ENCODE measurements at regions not wholly inside any gene's neighbourhood (a gene's known extent, or its start where the extent isn't known, plus 50 kb on each side); places are given as distances from the start of the nearest gene placed in this dataset.
"Not testable (repeated sequence)": the region's sequence is repeated elsewhere in the genome, so short reads cannot be mapped to it uniquely, and the experiment has no call there.

DNA sequence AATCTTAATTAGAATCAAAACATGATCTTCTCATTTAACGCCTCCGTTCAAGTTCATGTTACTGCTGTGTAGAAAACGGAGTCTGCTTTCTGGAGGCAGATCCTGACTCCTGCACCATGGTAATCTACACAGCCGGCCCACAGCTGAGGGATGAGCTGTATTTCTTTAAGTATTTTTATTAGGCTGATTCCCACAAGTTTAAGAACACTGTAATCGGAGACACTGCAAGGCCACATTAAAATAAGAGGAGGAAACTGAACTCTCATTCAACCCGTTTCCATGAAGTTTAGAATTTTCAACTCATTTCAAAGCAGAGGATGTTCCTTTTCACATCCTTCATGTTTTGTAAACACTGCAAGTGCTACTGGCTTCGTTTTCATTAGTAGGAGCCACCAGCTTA lies 372.2 kb downstream of the NFIB start:
- no peak for FAIRE-seq

DNA sequence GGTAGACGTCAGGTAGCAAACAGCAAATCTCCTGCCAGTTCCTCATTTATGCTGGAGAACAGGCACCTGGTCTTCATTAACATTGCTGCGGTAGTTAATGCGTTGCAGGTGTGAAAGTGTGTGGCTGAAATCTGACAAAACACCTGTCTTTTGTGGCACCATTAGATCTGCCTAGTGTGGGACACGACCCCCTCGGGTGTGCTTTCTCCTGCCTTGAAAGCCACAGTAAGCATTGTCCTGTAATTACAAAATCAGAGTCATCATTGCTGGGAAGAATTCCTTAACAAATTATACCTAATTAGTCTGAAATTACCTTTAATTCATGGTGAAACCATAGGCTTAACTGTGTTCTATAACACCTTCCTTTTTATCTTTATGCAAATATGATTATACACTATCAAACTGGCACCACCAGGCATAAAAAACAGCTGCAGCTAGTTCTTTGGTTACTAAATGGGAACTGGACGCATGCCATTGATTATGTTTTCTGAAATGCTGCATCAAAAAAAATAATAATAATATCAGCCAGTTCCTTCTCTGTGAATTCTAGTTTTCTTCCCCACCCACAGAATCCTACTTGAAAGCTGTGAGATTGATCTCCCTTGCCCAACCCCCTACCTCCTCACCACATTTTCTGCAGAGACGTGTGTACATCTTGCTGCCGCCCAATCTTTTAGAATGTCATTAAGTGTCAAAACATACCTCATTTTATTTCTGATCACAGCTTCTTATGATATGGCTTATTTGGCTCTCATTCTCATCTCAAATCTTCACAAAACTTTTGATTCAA lies 374.0 kb downstream of the NFIB start:
- no peak for FAIRE-seq

DNA sequence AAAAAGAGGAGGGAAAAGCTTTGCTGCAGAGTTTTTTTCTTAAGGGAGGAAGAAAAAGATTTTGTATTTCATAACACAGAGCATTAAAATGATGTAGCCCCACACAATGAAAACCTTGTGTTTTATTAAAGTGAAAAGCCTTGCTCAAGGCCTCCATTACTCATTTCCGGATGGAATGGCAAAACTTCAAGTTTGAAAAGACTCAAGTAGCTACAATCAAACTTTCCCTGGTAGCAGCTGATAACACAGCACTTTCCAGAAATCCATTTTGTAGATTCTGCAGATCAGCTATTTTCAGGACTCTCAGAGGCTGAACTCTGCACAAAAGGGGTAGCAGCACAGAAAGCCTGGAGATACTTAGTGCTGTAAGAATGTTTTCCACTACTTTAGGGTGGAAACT lies 374.8 kb downstream of the NFIB start:
- FAIRE-seq = no peak

DNA sequence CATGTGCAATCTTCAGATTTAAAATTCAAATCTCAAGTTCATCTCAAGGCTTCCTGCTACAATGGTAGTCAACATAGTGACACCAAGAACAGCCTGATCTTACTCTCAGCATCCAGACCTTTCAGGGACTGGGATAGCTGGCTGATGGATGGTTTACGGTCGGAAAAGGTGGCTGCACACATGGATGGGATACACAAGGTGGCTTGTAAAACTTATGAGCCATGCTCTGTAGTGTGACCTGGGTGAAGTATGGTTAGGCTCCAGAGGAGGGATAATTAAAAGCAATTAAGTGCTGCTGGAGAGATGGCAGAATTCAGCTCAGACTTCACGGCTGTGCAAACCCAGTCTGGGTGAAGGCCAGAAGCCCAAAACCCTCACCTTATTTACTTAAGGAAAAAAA lies 379.5 kb downstream of the NFIB start:
- no peak for FAIRE-seq

DNA sequence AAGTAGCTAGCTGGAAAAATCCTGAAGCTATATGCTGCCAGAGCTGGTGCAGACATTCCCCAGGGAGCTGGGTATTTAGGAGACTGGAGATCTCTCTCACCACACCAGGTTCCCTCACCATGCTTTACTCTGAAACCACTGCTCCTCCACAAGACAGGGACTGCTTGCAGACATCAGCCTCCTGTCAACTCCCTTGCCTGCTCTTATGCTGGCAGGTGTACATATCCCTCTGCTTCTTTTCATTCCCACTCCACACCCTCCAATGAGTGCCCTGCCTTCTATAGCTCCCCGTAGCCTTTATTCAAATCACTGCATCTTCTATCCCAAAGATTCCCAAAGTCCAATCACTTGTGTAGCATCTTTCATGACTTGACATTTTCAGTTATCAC lies 380.7 kb downstream of the NFIB start:
- no peak for FAIRE-seq

DNA sequence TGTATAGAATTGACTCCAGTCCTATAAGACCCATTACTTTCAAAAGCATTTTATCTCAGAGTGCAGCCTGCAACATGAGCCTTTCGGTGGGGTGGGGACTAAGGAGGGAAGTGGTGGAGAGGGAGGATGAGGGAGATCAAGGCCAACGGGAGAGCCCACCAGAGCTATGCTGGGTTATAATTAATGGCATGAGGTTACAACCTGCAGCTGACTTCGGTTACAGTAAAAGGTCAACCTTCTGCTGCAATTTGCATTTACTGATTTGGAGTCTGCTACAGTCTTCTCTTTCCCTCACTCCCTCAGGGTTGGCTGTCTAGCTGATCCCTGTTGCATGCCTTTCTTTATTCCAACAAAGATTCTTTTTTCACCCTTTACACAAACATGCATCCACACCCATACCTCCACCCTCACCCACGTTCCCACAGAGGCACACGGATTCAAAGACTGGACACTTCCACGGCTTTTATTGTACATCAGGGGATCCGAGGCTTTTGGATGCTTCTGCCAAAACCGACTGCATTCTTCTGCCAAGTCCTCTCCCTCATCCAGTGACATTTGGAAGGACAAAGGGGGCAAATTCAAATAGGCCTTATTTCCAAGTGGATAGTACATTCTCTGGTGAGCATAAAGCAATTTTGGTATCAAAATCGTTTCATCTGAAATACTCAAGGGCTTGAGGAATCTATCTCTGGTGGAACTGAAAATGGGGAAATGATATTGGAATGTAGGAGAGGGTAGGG lies 381.2 kb downstream of the NFIB start:
- no peak for FAIRE-seq

DNA sequence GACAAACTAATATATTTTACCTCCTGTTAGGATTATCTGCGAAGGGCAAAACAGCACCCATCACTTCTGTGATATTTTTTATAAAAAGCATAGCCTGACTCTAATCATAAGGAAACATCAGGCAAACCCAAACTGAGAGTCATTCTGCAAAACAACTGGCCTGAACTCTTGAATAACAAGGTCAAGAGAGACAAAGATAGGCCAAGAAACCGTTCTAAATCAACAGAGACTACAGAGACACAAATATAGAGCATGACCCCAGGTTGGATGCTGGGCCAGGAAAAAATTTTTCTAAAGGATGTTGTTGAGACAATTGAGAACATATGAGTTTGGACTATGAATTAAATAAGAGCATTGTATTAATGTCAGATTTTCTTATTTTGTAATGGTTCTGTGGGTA lies 384.9 kb downstream of the NFIB start:
- FAIRE-seq = no peak

DNA sequence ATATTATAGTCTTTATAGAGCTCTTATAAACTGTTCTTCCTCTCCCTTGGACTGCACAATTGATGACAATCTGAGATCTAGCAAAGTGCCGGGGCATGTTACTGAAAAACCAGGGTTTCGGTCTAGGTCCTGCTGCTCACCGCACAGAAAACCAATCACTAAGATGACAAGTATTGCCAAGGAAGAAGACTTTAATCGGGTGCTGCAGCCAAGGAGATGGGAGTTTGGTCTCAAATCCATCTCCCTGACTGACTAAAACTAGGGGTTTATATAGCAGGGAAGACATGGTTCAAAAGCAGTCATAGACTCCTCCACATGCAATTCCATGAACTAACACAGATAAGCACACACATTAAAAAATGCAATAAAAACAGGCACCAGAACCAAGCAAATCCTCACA lies 390.6 kb downstream of the NFIB start:
- no peak for FAIRE-seq

DNA sequence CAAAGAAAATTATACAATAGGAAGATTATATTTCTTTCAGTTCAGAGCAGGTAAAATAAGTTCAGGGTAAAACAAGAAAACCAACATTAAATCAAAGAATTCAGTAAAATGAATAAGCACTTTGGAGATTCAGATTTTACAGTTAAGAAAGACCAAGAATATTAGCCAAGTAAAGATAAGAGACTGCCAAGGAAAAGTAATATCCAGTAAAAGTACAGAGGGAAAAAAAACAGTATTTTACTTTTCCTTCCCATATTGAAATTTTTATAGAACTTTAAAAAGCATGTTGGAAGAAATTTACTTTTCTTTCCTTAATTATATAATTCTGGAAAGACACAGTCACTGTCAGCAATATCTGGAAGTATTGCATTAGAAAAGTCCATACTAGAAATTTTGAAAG lies 393.4 kb downstream of the NFIB start:
- FAIRE-seq = no peak

DNA sequence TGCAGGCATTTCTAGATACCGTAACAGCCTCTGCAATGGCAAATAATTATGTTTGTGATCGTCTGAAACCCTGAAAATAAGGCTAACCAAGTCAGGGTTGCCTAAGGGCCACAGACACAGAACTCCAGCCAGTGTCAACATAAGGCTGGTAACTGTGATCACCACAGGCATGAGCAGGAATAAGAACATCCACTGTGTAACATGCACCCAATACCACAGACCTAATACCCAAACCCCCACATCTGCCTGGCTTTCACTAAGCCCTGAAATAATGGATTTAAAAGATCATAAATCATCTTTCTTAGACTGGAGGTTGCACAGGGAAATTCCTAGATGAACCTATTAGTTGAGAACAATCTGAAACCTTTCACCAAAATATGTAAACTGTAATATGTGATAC lies 394.5 kb downstream of the NFIB start:
- no peak for FAIRE-seq

DNA sequence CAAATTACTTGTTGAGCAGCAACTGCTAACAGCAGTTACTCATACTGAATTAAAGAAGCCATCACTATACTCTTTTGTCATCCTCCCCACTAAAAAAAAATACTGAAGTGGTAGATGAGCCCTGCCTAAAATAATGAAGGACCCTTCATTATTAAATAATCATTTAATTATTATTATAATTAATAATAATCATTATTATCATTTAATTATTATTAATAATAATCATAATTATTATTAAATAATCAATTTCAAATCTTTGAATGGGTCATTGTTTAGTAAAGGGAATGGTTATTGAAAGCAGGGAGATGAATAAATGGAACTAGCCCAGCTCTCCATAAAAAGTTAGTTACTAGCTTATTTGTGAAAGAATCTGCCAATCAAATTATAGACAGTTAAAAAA lies 396.4 kb downstream of the NFIB start:
- no peak for FAIRE-seq

DNA sequence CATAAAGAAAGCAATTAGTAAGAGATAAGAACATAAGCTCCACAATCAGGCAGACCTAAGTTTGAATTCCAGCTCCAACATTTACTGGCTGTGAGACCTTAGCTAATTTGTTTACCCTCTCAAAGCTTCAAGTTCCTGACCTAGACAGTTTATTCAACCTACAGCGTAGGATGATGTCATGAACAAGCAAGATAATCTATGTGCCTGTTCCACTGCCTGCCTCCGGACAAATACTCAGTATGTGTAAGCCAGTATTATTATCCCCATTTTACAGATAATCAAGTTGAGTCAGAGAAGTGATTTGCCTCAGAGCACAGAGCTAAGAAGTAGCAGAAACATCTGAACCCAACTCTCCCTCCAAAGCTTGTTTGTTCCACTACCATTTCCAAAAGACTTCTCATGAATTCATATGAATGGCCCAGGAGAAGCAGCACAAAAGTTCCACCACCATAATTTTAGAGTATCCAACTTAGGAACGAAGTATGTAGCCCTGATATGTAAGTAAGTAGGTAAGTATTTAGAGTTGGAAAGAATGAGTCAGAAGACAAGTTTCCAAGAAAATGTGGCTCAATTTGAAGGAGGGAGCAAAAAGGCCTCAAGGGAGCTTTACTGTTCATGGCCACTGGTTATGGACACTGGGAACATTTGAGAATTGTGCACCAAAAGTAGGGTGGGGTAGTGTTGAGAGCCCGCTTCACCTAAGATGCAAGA lies 398.2 kb downstream of the NFIB start:
- FAIRE-seq = no peak

DNA sequence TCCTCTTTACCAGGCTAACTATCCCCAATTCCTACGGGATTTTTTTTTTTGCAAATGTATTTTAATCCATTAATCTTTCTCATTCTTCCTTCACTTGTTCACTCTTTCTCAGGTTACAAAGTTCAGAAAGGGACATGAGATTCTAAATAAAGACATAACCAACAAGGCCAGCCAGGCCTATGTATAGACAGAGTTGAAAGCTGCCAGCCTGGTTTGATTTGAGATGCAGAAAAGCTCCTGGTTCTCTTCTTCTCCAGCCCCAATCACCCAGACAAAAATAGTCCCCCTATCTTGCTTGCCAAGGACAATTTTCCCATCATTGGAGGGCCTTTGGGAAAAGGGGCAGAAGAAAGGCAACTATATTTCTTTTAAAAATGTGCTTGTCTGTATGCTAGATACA lies 398.8 kb downstream of the NFIB start:
- FAIRE-seq = no peak

DNA sequence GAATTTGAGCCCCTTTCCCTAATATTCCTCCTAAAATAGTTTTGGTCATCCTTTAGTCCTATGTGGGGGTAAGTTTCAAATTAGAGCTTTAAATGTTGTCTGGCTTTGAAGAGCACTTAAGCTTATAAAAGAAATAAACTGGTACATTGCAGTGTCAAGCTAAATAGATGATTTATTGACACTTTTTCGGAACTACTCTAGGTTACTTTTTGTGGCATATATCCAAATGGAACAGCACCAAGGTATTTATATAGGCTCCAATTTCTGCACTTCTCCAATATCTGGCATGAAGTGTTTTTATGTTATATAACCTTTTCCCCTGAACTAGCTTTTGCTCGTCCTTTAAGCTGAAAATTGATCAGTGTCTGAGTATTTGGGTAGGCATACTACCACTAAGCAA lies 402.5 kb downstream of the NFIB start:
- no peak for FAIRE-seq

DNA sequence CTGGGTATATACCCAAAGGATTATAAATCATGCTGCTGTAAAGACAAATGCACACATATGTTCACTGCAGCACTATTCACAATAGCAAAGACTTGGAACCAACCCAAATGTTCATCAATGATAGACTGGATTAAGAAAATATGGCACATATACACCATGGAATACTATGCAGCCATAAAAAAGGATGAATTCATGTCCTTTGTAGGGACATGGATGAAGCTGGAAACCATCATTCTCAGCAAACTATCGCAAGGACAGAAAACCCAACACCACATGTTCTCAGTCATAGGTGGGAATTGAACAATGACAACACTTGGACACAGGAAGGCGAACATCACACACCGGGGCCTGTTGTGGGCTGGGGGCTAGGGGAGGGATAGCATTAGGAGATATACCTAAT lies 406.1 kb downstream of the NFIB start:
- FAIRE-seq = not testable (repeated sequence)

DNA sequence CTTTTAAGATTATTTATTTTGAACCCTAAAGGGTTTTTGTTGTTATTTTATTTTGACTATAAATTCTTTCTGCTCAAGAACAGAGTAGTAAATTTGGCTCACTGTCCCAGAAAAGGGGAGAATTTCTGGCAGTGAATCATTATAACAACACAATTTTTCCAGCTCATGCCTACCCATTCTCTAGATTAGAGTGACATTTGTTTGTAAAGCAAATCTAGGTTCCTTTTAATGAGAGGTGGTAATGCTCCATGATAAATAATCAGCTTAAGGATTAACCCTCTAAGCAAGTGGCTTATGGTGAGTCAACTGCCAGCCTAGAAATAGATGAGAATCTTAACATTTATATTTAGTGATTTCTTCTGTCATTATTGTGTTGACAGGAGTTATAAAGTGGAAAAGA lies 409.2 kb downstream of the NFIB start:
- no peak for FAIRE-seq

DNA sequence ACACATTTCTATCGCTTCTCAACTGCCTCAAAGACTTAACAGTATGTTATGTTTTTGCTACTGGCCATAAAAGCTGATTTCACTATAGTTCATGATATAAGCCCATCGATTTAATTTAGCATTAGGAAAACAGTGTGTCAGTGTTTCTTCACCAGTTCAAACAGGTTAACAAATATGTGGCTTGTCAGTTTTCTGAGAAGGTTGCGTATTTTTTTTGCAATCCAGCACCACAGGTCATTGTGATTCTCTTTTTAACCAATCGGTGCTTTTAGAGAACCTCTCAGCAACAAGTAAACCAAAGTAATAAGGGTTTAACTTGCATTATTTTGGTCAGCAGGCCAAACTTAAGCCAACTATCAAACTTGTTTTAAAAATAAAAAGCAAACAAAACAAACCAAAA lies 409.6 kb downstream of the NFIB start:
- FAIRE-seq = no peak

DNA sequence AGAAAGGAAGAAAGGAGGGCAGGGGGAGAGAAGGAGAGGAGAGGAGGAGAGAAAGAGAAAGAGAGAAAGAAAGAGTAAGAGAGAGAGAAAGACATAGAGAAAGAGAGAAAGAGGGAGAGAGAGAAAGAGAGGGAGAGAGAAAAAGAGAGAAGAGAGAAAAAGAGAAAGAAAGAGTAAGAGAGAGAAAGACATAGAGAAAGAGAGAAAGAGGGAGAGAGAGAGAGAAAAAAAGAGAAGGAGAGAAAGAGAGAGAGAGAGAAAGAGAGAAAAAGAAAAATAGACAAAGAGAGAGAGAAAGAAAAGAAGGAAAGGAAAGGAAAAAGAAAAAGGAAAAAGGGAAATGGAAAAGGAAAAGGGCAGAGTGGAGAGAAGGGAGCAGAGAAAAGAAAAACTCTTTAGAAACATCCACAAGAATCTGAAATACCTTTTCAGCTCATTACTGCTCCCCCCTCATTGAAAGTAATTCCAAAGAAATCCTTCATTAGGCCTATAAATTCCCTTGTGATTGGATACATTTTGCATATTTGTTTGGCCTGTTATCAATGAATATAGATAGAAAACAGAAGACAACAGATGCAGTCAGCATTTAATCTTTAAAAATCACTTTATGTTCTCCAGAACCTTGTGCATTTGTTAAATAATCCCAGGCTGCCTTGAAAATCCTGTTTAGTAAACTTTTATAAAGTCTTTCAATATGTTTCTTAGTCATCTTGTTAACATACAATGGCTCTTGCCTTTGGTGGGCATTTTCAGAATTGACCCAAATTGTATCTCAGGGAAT lies 411.5 kb downstream of the NFIB start:
- no peak for FAIRE-seq

DNA sequence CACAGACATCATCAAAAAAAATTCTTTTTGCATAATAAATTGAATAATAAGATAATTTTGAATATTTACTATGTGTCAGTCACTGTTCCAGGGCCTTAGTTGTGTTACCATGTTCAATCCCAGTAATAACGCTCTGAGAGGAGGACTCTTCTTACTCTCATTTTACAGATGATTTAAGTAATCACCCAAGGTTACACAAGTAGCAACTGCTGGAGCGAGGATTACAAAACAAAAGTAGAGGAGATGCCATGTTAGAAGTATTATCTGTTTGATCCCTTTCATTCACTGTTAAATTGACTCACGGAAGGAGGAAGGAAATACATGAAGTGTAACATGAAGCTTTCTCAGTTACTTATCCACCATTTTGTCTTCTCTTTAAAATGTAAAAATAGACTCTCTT lies 412.8 kb downstream of the NFIB start:
- no peak for FAIRE-seq

DNA sequence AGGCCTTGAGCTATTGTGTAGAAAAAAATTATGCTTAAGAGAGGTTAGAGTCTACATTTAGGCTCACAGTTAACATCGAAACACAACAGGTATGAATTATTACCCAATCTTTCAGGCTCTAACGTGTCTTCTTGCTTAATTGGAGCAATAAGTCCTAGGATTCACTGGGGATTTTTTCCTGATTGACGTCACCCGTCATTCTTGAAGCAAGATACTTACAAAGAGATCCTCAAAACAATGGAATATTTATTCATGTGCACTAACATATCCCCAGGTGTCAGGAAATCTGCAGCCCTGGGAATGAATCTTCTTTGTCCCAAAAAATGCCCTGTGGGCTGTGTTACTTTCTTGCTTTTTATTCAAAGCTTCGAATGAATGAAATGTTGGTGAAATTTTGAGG lies 413.5 kb downstream of the NFIB start:
- FAIRE-seq = no peak

DNA sequence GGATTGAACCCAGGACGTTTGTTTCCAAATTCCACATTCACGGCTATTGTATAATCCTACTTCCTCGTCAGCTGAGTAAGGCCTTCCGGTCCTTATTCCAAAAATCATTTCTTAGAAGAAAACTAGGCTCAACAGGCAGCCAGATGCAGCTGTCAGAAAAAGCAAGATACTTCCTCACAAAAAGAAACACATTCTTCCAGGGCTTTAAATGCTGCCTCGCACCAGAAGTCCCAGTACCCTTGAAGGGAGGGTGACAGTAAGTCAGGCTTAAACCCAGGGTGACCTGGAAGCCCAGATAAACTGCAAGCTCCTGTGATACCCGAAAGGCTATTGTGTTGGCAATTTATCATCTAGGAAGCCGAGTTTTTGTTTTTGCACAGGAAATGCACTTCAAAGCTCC lies 414.0 kb downstream of the NFIB start:
- FAIRE-seq = no peak

DNA sequence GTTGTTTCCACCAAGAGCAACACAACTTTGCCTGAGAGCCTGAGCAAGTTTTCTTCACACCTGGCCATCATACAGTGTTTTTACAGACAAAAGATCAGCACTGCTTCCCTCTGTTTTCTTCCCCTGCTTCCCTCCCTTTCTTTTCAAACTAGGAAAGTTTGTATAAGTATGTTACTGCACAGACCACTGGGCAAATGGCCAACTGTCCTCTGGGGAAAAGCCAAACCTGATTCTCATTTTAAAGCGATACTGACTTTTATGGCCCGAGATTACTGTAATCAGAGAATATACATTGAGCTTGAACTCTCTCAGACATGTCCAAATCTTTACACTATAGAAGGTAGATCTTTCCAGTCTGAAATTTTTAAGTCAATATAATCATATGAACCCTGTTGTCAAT lies 415.0 kb downstream of the NFIB start:
- FAIRE-seq = no peak

All from colon (tissue), 2 donors.